ENCODE measurements at regions not wholly inside any gene's neighbourhood (a gene's known extent, or its start where the extent isn't known, plus 50 kb on each side); places are given as distances from the start of the nearest gene placed in this dataset.

- Mint-ChIP-seq H3K36me3 (ENCODE audit: low read depth) (peaks cover 19% of the 10 kb centered on the region), H3K9me3 (peaks cover 9% of the 10 kb centered on the region), H3K27ac (peak overlapping the region; percentile 84), H3K4me3 (0 out of 2 replicates have a peak overlapping the region, but pooled peaks have one; percentile 40), H3K4me1 (ENCODE audit: low read depth) (peaks cover 35% of the 10 kb centered on the region), H3K27me3 (ENCODE audit: insufficient read depth) (no peaks in the 10 kb centered on the region)
- TF ChIP-seq, protein P1, sequence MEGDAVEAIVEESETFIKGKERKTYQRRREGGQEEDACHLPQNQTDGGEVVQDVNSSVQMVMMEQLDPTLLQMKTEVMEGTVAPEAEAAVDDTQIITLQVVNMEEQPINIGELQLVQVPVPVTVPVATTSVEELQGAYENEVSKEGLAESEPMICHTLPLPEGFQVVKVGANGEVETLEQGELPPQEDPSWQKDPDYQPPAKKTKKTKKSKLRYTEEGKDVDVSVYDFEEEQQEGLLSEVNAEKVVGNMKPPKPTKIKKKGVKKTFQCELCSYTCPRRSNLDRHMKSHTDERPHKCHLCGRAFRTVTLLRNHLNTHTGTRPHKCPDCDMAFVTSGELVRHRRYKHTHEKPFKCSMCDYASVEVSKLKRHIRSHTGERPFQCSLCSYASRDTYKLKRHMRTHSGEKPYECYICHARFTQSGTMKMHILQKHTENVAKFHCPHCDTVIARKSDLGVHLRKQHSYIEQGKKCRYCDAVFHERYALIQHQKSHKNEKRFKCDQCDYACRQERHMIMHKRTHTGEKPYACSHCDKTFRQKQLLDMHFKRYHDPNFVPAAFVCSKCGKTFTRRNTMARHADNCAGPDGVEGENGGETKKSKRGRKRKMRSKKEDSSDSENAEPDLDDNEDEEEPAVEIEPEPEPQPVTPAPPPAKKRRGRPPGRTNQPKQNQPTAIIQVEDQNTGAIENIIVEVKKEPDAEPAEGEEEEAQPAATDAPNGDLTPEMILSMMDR (IDR thresholded peaks at IDR 0.05) = no peak
- no peak for DNase-seq
These were observed 365.2 kb downstream of the SPATA31D1 start for GRCh38 chr9:82353631-82354278.

- Mint-ChIP-seq H3K9me3 (peaks cover 4% of the 10 kb centered on the region), H3K4me1 (ENCODE audit: low read depth) (peaks cover 35% of the 10 kb centered on the region), H3K27me3 (ENCODE audit: insufficient read depth) (no peaks in the 10 kb centered on the region), H3K27ac (peak overlapping the region; percentile 84), H3K4me3 (peak overlapping the region; percentile 40; the same call in 1 of the 2 replicates), H3K36me3 (ENCODE audit: low read depth) (peaks cover 14% of the 10 kb centered on the region)
- TF ChIP-seq, protein P1 (IDR thresholded peaks at IDR 0.05) = no peak
- DNase-seq = peak; percentile 90
These were observed 365.7 kb downstream of the SPATA31D1 start for GRCh38 chr9:82354279-82354659.

GRCh38 chr9:82356131-82356530 is 367.6 kb downstream of the SPATA31D1 start:
- TF ChIP-seq, protein P1 (IDR thresholded peaks at IDR 0.05) = no peak
- Mint-ChIP-seq H3K4me1 (ENCODE audit: low read depth) (peaks cover 35% of the 10 kb centered on the region), H3K9me3 (peaks cover 3% of the 10 kb centered on the region; the same call in 1 of the 2 replicates), H3K27me3 (ENCODE audit: insufficient read depth) (no peaks in the 10 kb centered on the region; the same call in 1 of the 2 replicates), H3K27ac (no peak overlapping the region), H3K4me3 (no peak overlapping the region), H3K36me3 (ENCODE audit: low read depth) (peaks cover 8% of the 10 kb centered on the region)
- no peak for DNase-seq

DNA sequence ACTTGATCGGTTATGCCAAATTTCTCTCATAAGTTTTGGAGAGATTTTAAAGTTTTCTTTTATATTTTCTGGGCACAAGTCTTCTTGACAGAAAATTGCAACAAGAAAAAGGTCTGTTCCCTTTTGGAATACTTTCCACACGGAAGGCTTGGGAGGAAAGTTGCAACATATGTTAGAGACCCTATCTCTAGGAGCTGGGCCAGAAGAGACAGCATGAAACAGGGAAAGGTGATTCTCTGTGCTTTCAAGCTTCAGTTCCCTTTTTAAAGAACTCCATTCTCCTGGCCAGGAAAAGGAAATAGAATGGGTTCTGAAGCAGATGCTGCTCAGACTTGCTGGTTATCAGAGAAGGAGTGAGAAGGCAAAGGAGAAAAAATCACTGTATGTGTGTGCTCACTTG is 368.3 kb downstream of the SPATA31D1 start:
- TF ChIP-seq, protein P1 (IDR thresholded peaks at IDR 0.05) = no peak
- no peaks in the 10 kb centered on the region; the same call in 1 of the 2 replicates for H3K27me3 Mint-ChIP-seq (ENCODE audit: insufficient read depth)
- H3K9me3 Mint-ChIP-seq = peaks cover under 1% of the 10 kb centered on the region; the same call in 1 of the 2 replicates
- no peak overlapping the region for H3K4me3 Mint-ChIP-seq
- no peak for DNase-seq
- H3K27ac Mint-ChIP-seq = no peak overlapping the region
- H3K36me3 Mint-ChIP-seq (ENCODE audit: low read depth) = peaks cover 1% of the 10 kb centered on the region
- peaks cover 35% of the 10 kb centered on the region for H3K4me1 Mint-ChIP-seq (ENCODE audit: low read depth)

- no peak overlapping the region for H3K27ac Mint-ChIP-seq
- H3K4me1 Mint-ChIP-seq (ENCODE audit: low read depth) = no peaks in the 10 kb centered on the region
- no peak for DNase-seq
- TF ChIP-seq, protein P1 (IDR thresholded peaks at IDR 0.05) = no peak
- H3K9me3 Mint-ChIP-seq = no peaks in the 10 kb centered on the region
- H3K4me3 Mint-ChIP-seq = no peak overlapping the region
- no peaks in the 10 kb centered on the region; the same call in 1 of the 2 replicates for H3K27me3 Mint-ChIP-seq (ENCODE audit: insufficient read depth)
- no peaks in the 10 kb centered on the region for H3K36me3 Mint-ChIP-seq (ENCODE audit: low read depth)
These were observed 374.6 kb downstream of the SPATA31D1 start for GRCh38 chr9:82363198-82363597.
